ENCODE measurements at regions not wholly inside any gene's neighbourhood (a gene's known extent, or its start where the extent isn't known, plus 50 kb on each side); places are given as distances from the start of the nearest gene placed in this dataset.
A peak's percentile ranks its signal among the peaks of the same experiment; 100 is the strongest.

GRCh38 chr6:125509477-125509876, 207.7 kb upstream of the HDDC2 start:
- ATAC-seq (ENCODE audit: low FRiP score) (no peak), DNase-seq (no peak)
- WGBS, 2 donors: 78 to 80% methylated on average over 2 of the region's 2 CpGs
- H3K4me1 ChIP-seq (ENCODE audit: control insufficient read depth in 1 of 2, insufficient read depth in 2 of 2, low read length in 2 of 2): no peaks in the 10 kb centered on the region
- no peaks in the 10 kb centered on the region for H3K27me3 ChIP-seq (ENCODE audit: control insufficient read depth in 1 of 2, insufficient read depth in 2 of 2, low read length in 1 of 2)
- H3K36me3 ChIP-seq (ENCODE audit: control insufficient read depth in 1 of 2, insufficient read depth in 2 of 2, low read length in 1 of 2): no peaks in the 10 kb centered on the region
- no peak overlapping the region for H3K4me3 ChIP-seq (ENCODE audit: low read length in 2 of 2)
- intact Hi-C loops (cut with DNase I): no loop called here
- H3K9me3 ChIP-seq (ENCODE audit: control insufficient read depth, low read length): no peaks in the 10 kb centered on the region
- no peak overlapping the region for H3K27ac ChIP-seq (ENCODE audit: low read depth in 1 of 2, low read length in 2 of 2)

GRCh38 chr6:125510405-125510804, 208.6 kb upstream of the HDDC2 start:
- Histone ChIP-seq H3K27ac (ENCODE audit: low read depth in 1 of 2, low read length in 2 of 2) (no peak overlapping the region), H3K36me3 (ENCODE audit: control insufficient read depth in 1 of 2, insufficient read depth in 2 of 2, low read length in 1 of 2) (no peaks in the 10 kb centered on the region), H3K27me3 (ENCODE audit: control insufficient read depth in 1 of 2, insufficient read depth in 2 of 2, low read length in 1 of 2) (no peaks in the 10 kb centered on the region), H3K9me3 (ENCODE audit: control insufficient read depth, low read length) (no peaks in the 10 kb centered on the region), H3K4me3 (ENCODE audit: low read length in 2 of 2) (no peak overlapping the region), H3K4me1 (ENCODE audit: control insufficient read depth in 1 of 2, insufficient read depth in 2 of 2, low read length in 2 of 2) (no peaks in the 10 kb centered on the region)
- DNase-seq: no peak
- intact Hi-C loops (cut with DNase I): no loop called here
- no peak for ATAC-seq (ENCODE audit: low FRiP score)
- 95% methylated on average over 2 of the region's 2 CpGs for WGBS, 2 donors

- intact Hi-C loops (cut with DNase I): no loop called here
- WGBS, 2 donors: 62 to 65% methylated on average over 2 of the region's 2 CpGs
- no peak overlapping the region for H3K4me3 ChIP-seq (ENCODE audit: low read length in 2 of 2)
- no peak for DNase-seq
- no peaks in the 10 kb centered on the region for H3K4me1 ChIP-seq (ENCODE audit: control insufficient read depth in 1 of 2, insufficient read depth in 2 of 2, low read length in 2 of 2)
- no peaks in the 10 kb centered on the region for H3K36me3 ChIP-seq (ENCODE audit: control insufficient read depth in 1 of 2, insufficient read depth in 2 of 2, low read length in 1 of 2)
- no peak overlapping the region for H3K27ac ChIP-seq (ENCODE audit: low read depth in 1 of 2, low read length in 2 of 2)
- no peaks in the 10 kb centered on the region for H3K9me3 ChIP-seq (ENCODE audit: control insufficient read depth, low read length)
- ATAC-seq (ENCODE audit: low FRiP score): peak; percentile 41
- H3K27me3 ChIP-seq (ENCODE audit: control insufficient read depth in 1 of 2, insufficient read depth in 2 of 2, low read length in 1 of 2): no peaks in the 10 kb centered on the region
These were observed 210.1 kb upstream of the HDDC2 start for GRCh38 chr6:125511809-125512396.

- Histone ChIP-seq H3K27me3 (ENCODE audit: control insufficient read depth in 1 of 2, insufficient read depth in 2 of 2, low read length in 1 of 2) (no peaks in the 10 kb centered on the region), H3K4me1 (ENCODE audit: control insufficient read depth in 1 of 2, insufficient read depth in 2 of 2, low read length in 2 of 2) (no peaks in the 10 kb centered on the region), H3K27ac (ENCODE audit: low read depth in 1 of 2, low read length in 2 of 2) (no peak overlapping the region), H3K4me3 (ENCODE audit: low read length in 2 of 2) (no peak overlapping the region), H3K9me3 (ENCODE audit: control insufficient read depth, low read length) (no peaks in the 10 kb centered on the region), H3K36me3 (ENCODE audit: control insufficient read depth in 1 of 2, insufficient read depth in 2 of 2, low read length in 1 of 2) (no peaks in the 10 kb centered on the region)
- WGBS, 2 donors: 94 to 100% methylated on average over 2 of the region's 2 CpGs
- DNase-seq (no peak), ATAC-seq (ENCODE audit: low FRiP score) (no peak)
- intact Hi-C loops (cut with DNase I): no loop called here
These were observed 210.9 kb upstream of the HDDC2 start for GRCh38 chr6:125512621-125513020.

GRCh38 chr6:125513978-125514377, 212.2 kb upstream of the HDDC2 start:
- no peaks in the 10 kb centered on the region for H3K27me3 ChIP-seq (ENCODE audit: control insufficient read depth in 1 of 2, insufficient read depth in 2 of 2, low read length in 1 of 2)
- no peak overlapping the region for H3K27ac ChIP-seq (ENCODE audit: low read depth in 1 of 2, low read length in 2 of 2)
- H3K4me1 ChIP-seq (ENCODE audit: control insufficient read depth in 1 of 2, insufficient read depth in 2 of 2, low read length in 2 of 2): no peaks in the 10 kb centered on the region
- ATAC-seq (ENCODE audit: low FRiP score): no peak
- H3K4me3 ChIP-seq (ENCODE audit: low read length in 2 of 2): no peak overlapping the region
- H3K36me3 ChIP-seq (ENCODE audit: control insufficient read depth in 1 of 2, insufficient read depth in 2 of 2, low read length in 1 of 2): no peaks in the 10 kb centered on the region
- no peaks in the 10 kb centered on the region for H3K9me3 ChIP-seq (ENCODE audit: control insufficient read depth, low read length)
- intact Hi-C loops (cut with DNase I): no loop called here
- DNase-seq: no peak

GRCh38 chr6:125516644-125517043, 214.9 kb upstream of the HDDC2 start:
- ATAC-seq (ENCODE audit: low FRiP score) (no peak), DNase-seq (no peak)
- no peaks in the 10 kb centered on the region for H3K27me3 ChIP-seq (ENCODE audit: control insufficient read depth in 1 of 2, insufficient read depth in 2 of 2, low read length in 1 of 2)
- no peaks in the 10 kb centered on the region for H3K9me3 ChIP-seq (ENCODE audit: control insufficient read depth, low read length)
- no peaks in the 10 kb centered on the region for H3K36me3 ChIP-seq (ENCODE audit: control insufficient read depth in 1 of 2, insufficient read depth in 2 of 2, low read length in 1 of 2)
- H3K4me3 ChIP-seq (ENCODE audit: low read length in 2 of 2): no peak overlapping the region
- WGBS, 2 donors: 98 to 99% methylated on average over 3 of the region's 3 CpGs
- no peak overlapping the region for H3K27ac ChIP-seq (ENCODE audit: low read depth in 1 of 2, low read length in 2 of 2)
- intact Hi-C loops (cut with DNase I): no loop called here
- H3K4me1 ChIP-seq (ENCODE audit: control insufficient read depth in 1 of 2, insufficient read depth in 2 of 2, low read length in 2 of 2): no peaks in the 10 kb centered on the region

- intact Hi-C loops (cut with DNase I): no loop called here
- Histone ChIP-seq H3K27me3 (ENCODE audit: control insufficient read depth in 1 of 2, insufficient read depth in 2 of 2, low read length in 1 of 2) (no peaks in the 10 kb centered on the region), H3K4me1 (ENCODE audit: control insufficient read depth in 1 of 2, insufficient read depth in 2 of 2, low read length in 2 of 2) (no peaks in the 10 kb centered on the region), H3K4me3 (ENCODE audit: low read length in 2 of 2) (no peak overlapping the region), H3K36me3 (ENCODE audit: control insufficient read depth in 1 of 2, insufficient read depth in 2 of 2, low read length in 1 of 2) (no peaks in the 10 kb centered on the region), H3K9me3 (ENCODE audit: control insufficient read depth, low read length) (no peaks in the 10 kb centered on the region), H3K27ac (ENCODE audit: low read depth in 1 of 2, low read length in 2 of 2) (no peak overlapping the region)
- no peak for DNase-seq
- ATAC-seq (ENCODE audit: low FRiP score): no peak
These were observed 217.6 kb upstream of the HDDC2 start for GRCh38 chr6:125519367-125519766.

- WGBS, 2 donors: 51 to 55% methylated on average over 2 of the region's 2 CpGs
- no peaks in the 10 kb centered on the region for H3K9me3 ChIP-seq (ENCODE audit: control insufficient read depth, low read length)
- no peak for ATAC-seq (ENCODE audit: low FRiP score)
These were observed 222.6 kb upstream of the HDDC2 start for GRCh38 chr6:125524356-125524755.

GRCh38 chr6:125526007-125526720, 223.3 kb upstream of the HEY2 start:
- Histone ChIP-seq H3K4me3 (ENCODE audit: low read length in 2 of 2) (no peak overlapping the region), H3K27ac (ENCODE audit: low read depth in 1 of 2, low read length in 2 of 2) (no peak overlapping the region), H3K27me3 (ENCODE audit: control insufficient read depth in 1 of 2, insufficient read depth in 2 of 2, low read length in 1 of 2) (no peaks in the 10 kb centered on the region), H3K9me3 (ENCODE audit: control insufficient read depth, low read length) (no peaks in the 10 kb centered on the region), H3K36me3 (ENCODE audit: control insufficient read depth in 1 of 2, insufficient read depth in 2 of 2, low read length in 1 of 2) (no peaks in the 10 kb centered on the region), H3K4me1 (ENCODE audit: control insufficient read depth in 1 of 2, insufficient read depth in 2 of 2, low read length in 2 of 2) (no peaks in the 10 kb centered on the region)
- 45 to 56% methylated on average over 1 of the region's 1 CpG for WGBS, 2 donors
- ATAC-seq (ENCODE audit: low FRiP score) (no peak), DNase-seq (no peak)
- intact Hi-C loops (cut with DNase I): no loop called here

More at GRCh38 chr6:125524356-125524755, 222.6 kb upstream of the HDDC2 start:
- DNase-seq: no peak
- Histone ChIP-seq H3K27me3 (ENCODE audit: control insufficient read depth in 1 of 2, insufficient read depth in 2 of 2, low read length in 1 of 2) (no peaks in the 10 kb centered on the region), H3K27ac (ENCODE audit: low read depth in 1 of 2, low read length in 2 of 2) (no peak overlapping the region), H3K4me3 (ENCODE audit: low read length in 2 of 2) (no peak overlapping the region), H3K36me3 (ENCODE audit: control insufficient read depth in 1 of 2, insufficient read depth in 2 of 2, low read length in 1 of 2) (no peaks in the 10 kb centered on the region), H3K4me1 (ENCODE audit: control insufficient read depth in 1 of 2, insufficient read depth in 2 of 2, low read length in 2 of 2) (no peaks in the 10 kb centered on the region)
- intact Hi-C loops (cut with DNase I): no loop called here
